Gastrocnemius medialis (tissue), 4 donors: ENCODE measurements at regions not wholly inside any gene's neighbourhood (a gene's known extent, or its start where the extent isn't known, plus 50 kb on each side); places are given as distances from the start of the nearest gene placed in this dataset.

Experiments
- ATAC-seq, 2 donors: fragments of 150-250 bp; one replicate each; pipeline ENCODE4 v1.9.1; 2016
- DNase-seq, 2 donors: peaks; one replicate each; pipeline ENCODE4 v3.0.0-alpha.2; 2019
- H3K27ac ChIP-seq, 4 donors: fragments of 200-600 bp; sonication (generic); 1 replicate in 1 of 4; 2 replicates in 3 of 4; pipeline ENCODE4 v1.5.1; 2016 to 2018; ENCODE audit warnings: mild to moderate bottlenecking in 2 of 4, moderate library complexity in 1 of 4
- H3K27me3 ChIP-seq, 3 donors: fragments of 200-600 bp; sonication (generic) in 2 of 3; 1 replicate in 1 of 3; 2 replicates in 2 of 3; pipeline versions ENCODE4 v1.5.1 to v1.6.0; 2016 to 2019; ENCODE audit warnings: mild to moderate bottlenecking in 1 of 3, moderate library complexity in 1 of 3
- H3K36me3 ChIP-seq, 2 donors: fragments of 200-600 bp; sonication (generic) in 1 of 2; one replicate each; pipeline ENCODE4 v1.5.1; 2017 to 2018
- H3K4me1 ChIP-seq, 2 donors: fragments of 200-600 bp; sonication (generic) in 1 of 2; one replicate each; pipeline ENCODE4 v1.5.1; 2016 to 2017; ENCODE audit warnings: mild to moderate bottlenecking in 2 of 2
- H3K4me3 ChIP-seq, 4 donors: fragments of 200-600 bp; sonication (generic) in 3 of 4; 1 replicate in 1 of 4; 2 replicates in 3 of 4; pipeline ENCODE4 v1.5.1; 2016 to 2019; ENCODE audit warnings: mild to moderate bottlenecking in 2 of 4
- H3K9me3 ChIP-seq, 3 donors: fragments of 200-600 bp; sonication (generic) in 2 of 3; 1 replicate in 1 of 3; 2 replicates in 2 of 3; pipeline ENCODE4 v1.5.1; 2016 to 2019
- CTCF ChIP-seq, 5 experiments: fragments of 450-650 bp in 3 of 5; fragments of 200-600 bp in 2 of 5; sonication (generic) in 2 of 5; IDR thresholded peaks in 4 of 5; conservative IDR thresholded peaks in 1 of 5; 1 replicate in 4 of 5; 2 replicates in 1 of 5; pipeline ENCODE4 v1.5.1; 2016 to 2019; ENCODE audit warnings: antibody characterized with exemption in 5 of 5, mild to moderate bottlenecking in 3 of 5, moderate library complexity in 3 of 5
- POLR2A ChIP-seq, 2 donors: fragments of 450-650 bp; IDR thresholded peaks; one replicate each; pipeline ENCODE4 v1.6.1; 2017; ENCODE audit warnings: antibody characterized with exemption in 2 of 2, mild to moderate bottlenecking in 2 of 2, moderate library complexity in 2 of 2
- in situ Hi-C, 4 donors: fragments of 200-750 bp; cut with MboI; loops; one replicate each; pipeline versions ENCODE4 v1.15.0 to v1.8.0; 2017; ENCODE audit warnings: low sequenced_read_pairs in 4 of 4
- intact Hi-C: fragments of 100-400 bp; cut with DNase I; formaldehyde crosslinking; loops from one replicate; pipeline ENCODE4 v1.15.1; 2023; ENCODE audit warnings: low total_unique reads

GRCh38 chr15:58308742-58309355, 122.9 kb upstream of the LIPC start:
- Histone ChIP-seq H3K4me3 (no peak overlapping the region), H3K36me3 (no peaks in the 10 kb centered on the region), H3K9me3 (no peaks in the 10 kb centered on the region), H3K27me3 (no peaks in the 10 kb centered on the region), H3K4me1 (peaks cover 0 to 6% of the 10 kb centered on the region in 2 donors), H3K27ac (no peak overlapping the region)
- in situ Hi-C loops (no loop called here), intact Hi-C loops (no loop called here)
- TF ChIP-seq POLR2A (IDR thresholded peaks at IDR 0.05) (no peak), CTCF (IDR thresholded peaks at IDR 0.05 in 4 of 5, conservative IDR thresholded peaks at IDR 0.05 in 1 of 5) (no peak)
- DNase-seq (no peak), ATAC-seq (no peak)

DNA sequence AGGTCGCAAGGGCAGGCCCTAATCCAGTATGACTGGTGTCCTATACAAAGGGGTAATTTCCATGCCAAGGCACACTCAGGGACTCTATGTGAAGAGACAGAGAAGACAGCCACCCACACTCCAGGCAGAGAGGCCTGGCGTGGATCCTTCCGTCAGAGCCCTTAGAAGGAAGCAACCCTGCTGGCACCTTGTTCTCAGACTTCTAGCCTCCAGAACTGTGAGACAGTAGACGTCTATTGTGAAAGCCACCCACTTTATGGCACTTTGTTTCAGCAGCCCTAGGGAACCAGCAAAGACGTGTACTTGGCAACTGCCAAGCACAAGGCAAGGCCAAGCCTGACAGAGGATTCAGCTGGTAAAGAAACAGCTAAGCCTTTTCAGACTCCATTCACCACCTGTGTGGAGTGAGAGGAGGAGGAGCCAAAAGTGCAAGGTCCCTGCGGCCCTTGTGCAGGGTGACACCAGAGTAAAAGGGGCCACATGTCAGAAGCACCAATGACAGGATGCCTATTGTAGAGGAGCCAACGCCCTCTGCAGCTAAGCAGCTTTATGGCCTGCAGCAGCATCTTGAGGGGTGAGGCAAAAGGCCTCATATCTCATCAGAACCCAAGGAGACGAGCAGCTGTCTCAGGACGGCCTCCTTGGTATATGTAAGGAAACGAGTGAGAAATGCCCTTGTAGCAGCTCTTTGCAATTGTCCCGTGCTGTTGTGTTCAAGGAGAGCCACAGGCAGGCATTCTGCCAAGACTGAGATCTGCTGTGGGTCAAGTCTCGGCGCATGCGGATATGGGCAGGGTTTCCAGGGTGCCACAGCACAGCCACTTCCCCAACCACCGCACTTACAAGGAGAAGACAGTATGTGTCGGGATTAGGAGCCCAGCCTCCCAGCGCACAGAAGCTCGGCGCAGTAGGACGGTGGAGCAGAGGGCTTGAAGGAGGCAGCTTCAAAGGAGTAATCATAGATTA, 121.5 kb upstream of the LIPC start:
- H3K4me3 ChIP-seq, result no peak overlapping the region
- TF ChIP-seq POLR2A (IDR thresholded peaks at IDR 0.05), result no peak
- H3K27me3 ChIP-seq, result no peaks in the 10 kb centered on the region
- no peak overlapping the region for H3K27ac ChIP-seq
- in situ Hi-C loops, result no loop called here
- no peaks in the 10 kb centered on the region for H3K36me3 ChIP-seq
- no peak for ATAC-seq
- intact Hi-C loops, result no loop called here
- H3K4me1 ChIP-seq, result peaks cover 0 to 6% of the 10 kb centered on the region in 2 donors
- DNase-seq, result no peak
- no peaks in the 10 kb centered on the region for H3K9me3 ChIP-seq

- Histone ChIP-seq H3K9me3 (no peaks in the 10 kb centered on the region), H3K27me3 (no peaks in the 10 kb centered on the region), H3K36me3 (no peaks in the 10 kb centered on the region), H3K4me3 (no peak overlapping the region), H3K27ac (no peak overlapping the region), H3K4me1 (peaks cover 0 to 6% of the 10 kb centered on the region in 2 donors)
- DNase-seq (no peak), ATAC-seq (no peak)
- TF ChIP-seq POLR2A (IDR thresholded peaks at IDR 0.05) (no peak), CTCF (IDR thresholded peaks at IDR 0.05 in 4 of 5, conservative IDR thresholded peaks at IDR 0.05 in 1 of 5) (no peak)
- intact Hi-C loops (no loop called here), in situ Hi-C loops (no loop called here)
These were observed 120.2 kb upstream of the LIPC start for GRCh38 chr15:58311556-58311955.

- no peaks in the 10 kb centered on the region for H3K27me3 ChIP-seq
- TF ChIP-seq POLR2A (IDR thresholded peaks at IDR 0.05) (no peak), CTCF (IDR thresholded peaks at IDR 0.05 in 4 of 5, conservative IDR thresholded peaks at IDR 0.05 in 1 of 5) (no peak)
- no peaks in the 10 kb centered on the region for H3K9me3 ChIP-seq
- in situ Hi-C loops (no loop called here), intact Hi-C loops (no loop called here)
- no peak overlapping the region for H3K4me3 ChIP-seq
- ATAC-seq (no peak), DNase-seq (no peak)
- no peak overlapping the region for H3K27ac ChIP-seq
- no peaks in the 10 kb centered on the region for H3K36me3 ChIP-seq
- H3K4me1 ChIP-seq, result peaks cover 0 to 5% of the 10 kb centered on the region in 2 donors
These were observed 119.8 kb upstream of the LIPC start for GRCh38 chr15:58312031-58312430.

- ATAC-seq (no peak), DNase-seq (no peak)
- H3K27ac ChIP-seq, result no peak overlapping the region
- in situ Hi-C loops, result no loop called here
- intact Hi-C loops, result no loop called here
- no peak overlapping the region for H3K4me3 ChIP-seq
- no peaks in the 10 kb centered on the region for H3K36me3 ChIP-seq
- no peak for TF ChIP-seq POLR2A (IDR thresholded peaks at IDR 0.05)
- no peak for TF ChIP-seq CTCF (IDR thresholded peaks at IDR 0.05 in 4 of 5, conservative IDR thresholded peaks at IDR 0.05 in 1 of 5)
- peaks cover 0 to 1% of the 10 kb centered on the region in 2 donors for H3K4me1 ChIP-seq
- H3K9me3 ChIP-seq, result no peaks in the 10 kb centered on the region
- no peaks in the 10 kb centered on the region for H3K27me3 ChIP-seq
These were observed 118.5 kb upstream of the LIPC start for GRCh38 chr15:58313304-58313703.
